B cell (primary cell): ENCODE measurements at regions not wholly inside any gene's neighbourhood (a gene's known extent, or its start where the extent isn't known, plus 50 kb on each side); places are given as distances from the start of the nearest gene placed in this dataset.

Source experiments
- ATAC-seq: fragments of 200-7000 bp; cut with Tn5 transposase; one replicate; pipeline ENCODE4 v1.10.0; 2021; ENCODE audit warnings: low read depth, mild to moderate bottlenecking, moderate number of reproducible peaks, moderate library complexity
- CTCF ChIA-PET: fragments of 350-600 bp; sonication (Branson Sonifier 250); formaldehyde crosslinking; loops from one replicate; lab custom pipeline; 2021; ENCODE audit warnings: antibody characterized with exemption, inconsistent platforms; lab: Charles Lee
- POLR2A ChIA-PET: fragments of 350-600 bp; sonication (Branson Sonifier 250); formaldehyde crosslinking; loops from one replicate; lab custom pipeline; 2021; ENCODE audit warnings: antibody characterized with exemption; lab: Charles Lee
- DNase-seq: peaks from one replicate; pipeline ENCODE4 v3.0.0; 2013
- H2AFZ ChIP-seq: 2 replicates; pipeline ENCODE4 v1.6.1; 2012; ENCODE audit warnings: mild to moderate bottlenecking, low read depth, low read length; ENCODE audit not compliant: insufficient read depth, poor library complexity, severe bottlenecking
- H3K27ac ChIP-seq, 2 donors: 1 replicate in 1 of 2; 2 replicates in 1 of 2; pipeline ENCODE4 v1.5.1; 2012 to 2013; ENCODE audit warnings: low read length in 2 of 2, mild to moderate bottlenecking in 2 of 2, moderate library complexity in 1 of 2
- H3K27me3 ChIP-seq, 4 experiments: fragments of 200-600 bp in 1 of 4; sonication (generic) in 1 of 4; replicated peaks in 1 of 4; 1 replicate in 2 of 4; 2 replicates in 2 of 4; pipeline versions ENCODE4 v1.6.1 to v1.7.0; 2013 to 2016; ENCODE audit warnings: low read length in 3 of 4, mild to moderate bottlenecking in 2 of 4, mixed read lengths in 1 of 4, moderate library complexity in 1 of 4; ENCODE audit not compliant: insufficient read depth in 4 of 4, control insufficient read depth in 3 of 4; ENCODE audit errors: control extremely low read depth in 1 of 4
- H3K36me3 ChIP-seq, 2 experiments: replicated peaks in 1 of 2; 1 replicate in 1 of 2; 2 replicates in 1 of 2; pipeline versions ENCODE4 v1.6.1 to v1.7.1; 2013; ENCODE audit warnings: low read length in 1 of 2; ENCODE audit not compliant: insufficient read depth in 2 of 2, control insufficient read depth in 1 of 2; ENCODE audit errors: control extremely low read depth in 1 of 2, extremely low read depth in 1 of 2
- H3K4me1 ChIP-seq, 2 donors: fragments of 200-600 bp in 1 of 2; sonication (generic) in 1 of 2; 1 replicate in 1 of 2; 2 replicates in 1 of 2; pipeline versions ENCODE4 v1.5.1 to v1.6.1; 2013 to 2017; ENCODE audit warnings: low read length in 2 of 2; ENCODE audit not compliant: control insufficient read depth in 2 of 2, insufficient read depth in 2 of 2
- H3K4me2 ChIP-seq: replicated peaks from 2 replicates; pipeline ENCODE3; 2012; ENCODE audit warnings: mild to moderate bottlenecking, low read depth, low read length; ENCODE audit not compliant: poor library complexity, severe bottlenecking
- H3K4me3 ChIP-seq, 5 experiments: fragments of 200-600 bp in 1 of 5; sonication (generic) in 1 of 5; 1 replicate in 3 of 5; 2 replicates in 2 of 5; pipeline versions ENCODE4 v1.5.1 to v1.7.0; 2011 to 2016; ENCODE audit warnings: low read length in 4 of 5, mild to moderate bottlenecking in 4 of 5, low read depth in 2 of 5, control low read depth in 1 of 5, moderate library complexity in 1 of 5; ENCODE audit not compliant: insufficient read depth in 1 of 5; ENCODE audit errors: control extremely low read depth in 1 of 5, extremely low read depth in 1 of 5
- H3K79me2 ChIP-seq: fragments of 200-600 bp; sonication (generic); one replicate; pipeline ENCODE4 v1.6.0; 2016; ENCODE audit warnings: low read length; ENCODE audit not compliant: control insufficient read depth, insufficient read depth
- H3K9ac ChIP-seq: fragments of 200-600 bp; sonication (generic); 2 replicates; pipeline ENCODE4 v1.6.1; 2017; ENCODE audit warnings: mild to moderate bottlenecking, low read length, moderate library complexity
- H3K9me3 ChIP-seq, 3 donors: one replicate each; pipeline versions ENCODE4 v1.6.1 to v1.7.1; 2013; ENCODE audit warnings: low read length in 2 of 3; ENCODE audit not compliant: control insufficient read depth in 2 of 3, insufficient read depth in 1 of 3; ENCODE audit errors: control extremely low read depth in 1 of 3
- H4K20me1 ChIP-seq: 2 replicates; pipeline ENCODE4 v1.6.0; 2012; ENCODE audit warnings: mild to moderate bottlenecking, low read length; ENCODE audit not compliant: insufficient read depth, control insufficient read depth, poor library complexity, severe bottlenecking
- H3K27ac Mint-ChIP-seq: one replicate; pipeline ENCODE4 v1.8.0; 2021; ENCODE audit warnings: mixed read lengths
- H3K27me3 Mint-ChIP-seq: one replicate; pipeline ENCODE4 v1.8.0; 2021; ENCODE audit warnings: mixed read lengths
- H3K4me1 Mint-ChIP-seq: one replicate; pipeline ENCODE4 v1.8.0; 2021; ENCODE audit warnings: mixed read lengths
- H3K4me3 Mint-ChIP-seq: one replicate; pipeline ENCODE4 v1.8.0; 2021; ENCODE audit warnings: mixed read lengths
- H3K9me3 Mint-ChIP-seq: one replicate; pipeline ENCODE4 v1.8.0; 2022; ENCODE audit warnings: mixed read lengths; ENCODE audit not compliant: insufficient read depth
- EZH2 ChIP-seq: IDR thresholded peaks from 2 replicates; pipeline ENCODE4 v1.6.1; 2012; ENCODE audit warnings: borderline replicate concordance, low read depth, mild to moderate bottlenecking, moderate library complexity, low read length; ENCODE audit not compliant: insufficient read depth, poor library complexity, severe bottlenecking
- WGBS: methylation state at CpG from one replicate; pipeline ENCODE4 v1.1.5; 2013; ENCODE audit warnings: missing lambda C conversion rate; ENCODE audit not compliant: insufficient coverage; 5-methylcytosine and 5-hydroxymethylcytosine counted together
- intact Hi-C: fragments of 100-400 bp; cut with micrococcal nuclease; formaldehyde crosslinking; loops from one replicate; pipeline ENCODE4 v1.10.0; 2022
- TF ChIP-seq, protein P1 (sequence below): fragments of 200-600 bp; IDR thresholded peaks from one replicate; pipeline ENCODE4 v1.8.0; 2022; ENCODE audit warnings: antibody characterized with exemption, mild to moderate bottlenecking

DNA sequence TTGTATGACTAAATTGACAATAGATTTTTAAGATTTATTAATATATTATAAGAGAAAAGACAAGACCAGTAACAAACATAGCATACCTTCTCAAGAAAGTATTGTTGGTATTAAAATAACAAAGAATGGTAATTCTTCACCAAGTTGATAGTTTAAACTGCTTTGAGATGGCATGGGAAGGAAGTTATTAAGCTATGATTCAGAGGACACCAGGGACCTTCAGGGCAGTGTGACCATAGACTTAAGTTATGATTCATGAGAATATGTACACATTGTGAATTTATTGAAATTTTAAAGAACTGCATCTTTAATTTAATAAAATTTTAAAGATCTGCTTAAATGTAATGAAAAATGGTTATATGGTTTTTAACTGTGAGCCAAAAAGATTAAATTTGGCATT is 205.7 kb downstream of the DSEL start:
- ATAC-seq: no peak
- Histone ChIP-seq H3K27ac (no peak overlapping the region), H3K9ac (no peak overlapping the region), H3K27me3 (no peaks in the 10 kb centered on the region), H4K20me1 (no peaks in the 10 kb centered on the region), H2AFZ (no peak overlapping the region), H3K4me2 (no peak overlapping the region), H3K4me1 (no peaks in the 10 kb centered on the region), H3K4me3 (no peak overlapping the region), H3K36me3 (no peaks in the 10 kb centered on the region), H3K79me2 (no peaks in the 10 kb centered on the region), H3K9me3 (no peaks in the 10 kb centered on the region)
- H3K27me3 Mint-ChIP-seq: no peaks in the 10 kb centered on the region
- H3K27ac Mint-ChIP-seq: no peak overlapping the region
- H3K4me3 Mint-ChIP-seq: no peak overlapping the region
- POLR2A ChIA-PET: no interaction called here
- TF ChIP-seq, protein P1, sequence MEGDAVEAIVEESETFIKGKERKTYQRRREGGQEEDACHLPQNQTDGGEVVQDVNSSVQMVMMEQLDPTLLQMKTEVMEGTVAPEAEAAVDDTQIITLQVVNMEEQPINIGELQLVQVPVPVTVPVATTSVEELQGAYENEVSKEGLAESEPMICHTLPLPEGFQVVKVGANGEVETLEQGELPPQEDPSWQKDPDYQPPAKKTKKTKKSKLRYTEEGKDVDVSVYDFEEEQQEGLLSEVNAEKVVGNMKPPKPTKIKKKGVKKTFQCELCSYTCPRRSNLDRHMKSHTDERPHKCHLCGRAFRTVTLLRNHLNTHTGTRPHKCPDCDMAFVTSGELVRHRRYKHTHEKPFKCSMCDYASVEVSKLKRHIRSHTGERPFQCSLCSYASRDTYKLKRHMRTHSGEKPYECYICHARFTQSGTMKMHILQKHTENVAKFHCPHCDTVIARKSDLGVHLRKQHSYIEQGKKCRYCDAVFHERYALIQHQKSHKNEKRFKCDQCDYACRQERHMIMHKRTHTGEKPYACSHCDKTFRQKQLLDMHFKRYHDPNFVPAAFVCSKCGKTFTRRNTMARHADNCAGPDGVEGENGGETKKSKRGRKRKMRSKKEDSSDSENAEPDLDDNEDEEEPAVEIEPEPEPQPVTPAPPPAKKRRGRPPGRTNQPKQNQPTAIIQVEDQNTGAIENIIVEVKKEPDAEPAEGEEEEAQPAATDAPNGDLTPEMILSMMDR: no peak
- no peak for DNase-seq
- CTCF ChIA-PET: no interaction called here
- intact Hi-C loops: no loop called here
- H3K9me3 Mint-ChIP-seq: no peaks in the 10 kb centered on the region
- no peaks in the 10 kb centered on the region for H3K4me1 Mint-ChIP-seq

DNA sequence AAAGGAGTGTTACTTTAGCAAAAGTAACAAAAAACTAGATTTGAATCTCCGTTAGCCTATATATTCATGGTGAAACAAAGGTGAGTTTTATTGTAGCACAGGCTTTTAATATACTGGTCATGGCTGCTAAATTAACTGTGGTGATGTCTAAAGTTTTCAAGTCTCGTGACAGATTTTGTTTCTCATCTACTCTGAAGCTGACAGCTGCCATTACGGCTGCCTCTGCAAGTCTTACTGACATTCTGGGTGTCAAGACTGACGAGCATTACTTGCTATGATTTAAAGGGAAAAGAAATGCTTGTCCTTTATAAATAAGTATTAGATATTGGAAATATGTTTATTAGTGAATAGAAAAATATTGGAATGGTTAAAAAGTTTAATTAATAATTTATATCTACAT is 207.7 kb downstream of the DSEL start:
- Histone ChIP-seq H4K20me1 (no peaks in the 10 kb centered on the region), H3K27ac (no peak overlapping the region), H3K4me3 (no peak overlapping the region), H3K36me3 (no peaks in the 10 kb centered on the region), H3K4me1 (no peaks in the 10 kb centered on the region), H3K79me2 (no peaks in the 10 kb centered on the region), H3K27me3 (no peaks in the 10 kb centered on the region), H3K9me3 (no peaks in the 10 kb centered on the region), H3K4me2 (no peak overlapping the region), H3K9ac (no peak overlapping the region), H2AFZ (no peak overlapping the region)
- intact Hi-C loops: no loop called here
- H3K27ac Mint-ChIP-seq: no peak overlapping the region
- 50% methylated on average over 2 of the region's 4 CpGs for WGBS
- no peaks in the 10 kb centered on the region for H3K27me3 Mint-ChIP-seq
- DNase-seq (no peak), ATAC-seq (no peak)
- H3K9me3 Mint-ChIP-seq: no peaks in the 10 kb centered on the region
- no peak for TF ChIP-seq EZH2
- TF ChIP-seq, protein P1: no peak
- no peaks in the 10 kb centered on the region for H3K4me1 Mint-ChIP-seq
- ChIA-PET CTCF (no interaction called here), POLR2A (no interaction called here)
- no peak overlapping the region for H3K4me3 Mint-ChIP-seq
